H1 (cell line): ENCODE measurements at regions not wholly inside any gene's neighbourhood (a gene's known extent, or its start where the extent isn't known, plus 50 kb on each side); places are given as distances from the start of the nearest gene placed in this dataset.

Experiments used
- BCL11A ChIP-seq, 2 experiments: IDR thresholded peaks; one replicate each; pipeline ENCODE4 v1.6.1; 2011; ENCODE audit warnings: low read depth in 2 of 2, low read length in 2 of 2, mild to moderate bottlenecking in 2 of 2
- GTF2F1 ChIP-seq: IDR thresholded peaks from 2 replicates; pipeline ENCODE4 v1.6.1; 2012; ENCODE audit warnings: low read depth, low read length, improper control_type of control experiment, borderline replicate concordance
- JUND ChIP-seq: IDR thresholded peaks from 2 replicates; pipeline ENCODE4 v1.6.1; 2011; ENCODE audit warnings: mild to moderate bottlenecking, improper control_type of control experiment, low read length
- KDM1A ChIP-seq: fragments of 200-600, 300-600 bp; sonication (generic); IDR thresholded peaks from 2 replicates; pipeline ENCODE4 v1.7.1; 2016; ENCODE audit warnings: mild to moderate bottlenecking, low read length, borderline replicate concordance

GRCh38 chr22:48240935-48241230 lies 1478.4 kb downstream of the TBC1D22A start (continued):
- no peak for TF ChIP-seq BCL11A (IDR thresholded peaks at IDR 0.05; ENCODE audit: low read depth in 2 of 2, low read length in 2 of 2)
- no peak for TF ChIP-seq GTF2F1
- no peak for TF ChIP-seq JUND
- TF ChIP-seq KDM1A, result no peak
